ENCODE measurements at regions not wholly inside any gene's neighbourhood (a gene's known extent, or its start where the extent isn't known, plus 50 kb on each side); places are given as distances from the start of the nearest gene placed in this dataset.

DNA sequence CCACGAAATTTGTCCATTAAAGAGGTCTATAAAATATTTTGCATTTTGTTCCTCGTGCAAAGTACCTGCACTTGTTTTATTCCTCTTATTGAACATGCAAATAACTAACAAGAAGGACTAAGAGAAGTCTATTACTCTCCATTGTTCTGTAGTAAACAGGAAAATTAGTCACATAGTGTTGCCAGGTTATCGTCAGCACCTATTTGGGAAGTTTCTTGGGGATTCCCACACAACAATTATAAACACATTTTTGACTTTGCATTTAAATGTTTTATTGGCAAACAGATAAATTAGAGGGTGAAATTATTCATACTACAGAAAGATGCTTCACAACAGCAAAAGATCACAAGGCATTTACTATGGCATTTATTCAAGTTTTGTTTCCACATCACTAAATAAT, 174.5 kb downstream of the ZC3H11B start:
- no peak for DNase-seq (ENCODE audit: low read depth in 1 of 2, low spot score in 1 of 2)
- TF ChIP-seq, protein P1, sequence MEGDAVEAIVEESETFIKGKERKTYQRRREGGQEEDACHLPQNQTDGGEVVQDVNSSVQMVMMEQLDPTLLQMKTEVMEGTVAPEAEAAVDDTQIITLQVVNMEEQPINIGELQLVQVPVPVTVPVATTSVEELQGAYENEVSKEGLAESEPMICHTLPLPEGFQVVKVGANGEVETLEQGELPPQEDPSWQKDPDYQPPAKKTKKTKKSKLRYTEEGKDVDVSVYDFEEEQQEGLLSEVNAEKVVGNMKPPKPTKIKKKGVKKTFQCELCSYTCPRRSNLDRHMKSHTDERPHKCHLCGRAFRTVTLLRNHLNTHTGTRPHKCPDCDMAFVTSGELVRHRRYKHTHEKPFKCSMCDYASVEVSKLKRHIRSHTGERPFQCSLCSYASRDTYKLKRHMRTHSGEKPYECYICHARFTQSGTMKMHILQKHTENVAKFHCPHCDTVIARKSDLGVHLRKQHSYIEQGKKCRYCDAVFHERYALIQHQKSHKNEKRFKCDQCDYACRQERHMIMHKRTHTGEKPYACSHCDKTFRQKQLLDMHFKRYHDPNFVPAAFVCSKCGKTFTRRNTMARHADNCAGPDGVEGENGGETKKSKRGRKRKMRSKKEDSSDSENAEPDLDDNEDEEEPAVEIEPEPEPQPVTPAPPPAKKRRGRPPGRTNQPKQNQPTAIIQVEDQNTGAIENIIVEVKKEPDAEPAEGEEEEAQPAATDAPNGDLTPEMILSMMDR (IDR thresholded peaks at IDR 0.05; ENCODE audit: low read depth, low read length): no peak

DNA sequence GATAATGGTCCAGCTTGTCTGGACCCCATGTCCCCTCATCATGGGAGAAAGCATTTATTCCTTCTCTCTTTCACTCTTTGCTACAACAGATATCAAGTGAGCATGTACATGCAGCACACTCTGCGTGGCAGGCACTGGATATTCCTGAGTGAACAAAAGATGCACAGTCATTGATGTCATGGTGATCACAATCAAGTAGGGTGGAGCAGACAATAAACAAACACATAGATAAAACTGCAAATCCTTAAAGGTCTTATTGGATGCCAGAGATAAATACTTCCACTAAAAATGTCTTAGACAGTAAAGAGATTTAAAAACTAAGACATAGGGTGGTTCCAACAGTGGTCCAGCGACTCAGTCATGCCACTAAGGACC, 178.0 kb downstream of the ZC3H11B start:
- TF ChIP-seq, protein P1 (IDR thresholded peaks at IDR 0.05; ENCODE audit: low read depth, low read length): no peak
- H3K4me1 ChIP-seq (ENCODE audit: low read depth): peaks cover 3% of the 10 kb centered on the region
- no peaks in the 10 kb centered on the region for H3K27me3 ChIP-seq
- H3K4me3 ChIP-seq: no peak overlapping the region
- H3K27ac ChIP-seq: no peak overlapping the region
- no peaks in the 10 kb centered on the region for H3K36me3 ChIP-seq
- no peaks in the 10 kb centered on the region for H3K9me3 ChIP-seq (ENCODE audit: low read depth)
- no peak for DNase-seq (ENCODE audit: low read depth in 1 of 2, low spot score in 1 of 2)

More for the DNA sequence above, 174.5 kb downstream of the ZC3H11B start:
- no peak overlapping the region for H3K27ac ChIP-seq
- no peaks in the 10 kb centered on the region for H3K9me3 ChIP-seq (ENCODE audit: low read depth)
- no peak overlapping the region for H3K4me3 ChIP-seq
- H3K27me3 ChIP-seq: no peaks in the 10 kb centered on the region
- H3K4me1 ChIP-seq (ENCODE audit: low read depth): no peaks in the 10 kb centered on the region
- H3K36me3 ChIP-seq: no peaks in the 10 kb centered on the region

DNA sequence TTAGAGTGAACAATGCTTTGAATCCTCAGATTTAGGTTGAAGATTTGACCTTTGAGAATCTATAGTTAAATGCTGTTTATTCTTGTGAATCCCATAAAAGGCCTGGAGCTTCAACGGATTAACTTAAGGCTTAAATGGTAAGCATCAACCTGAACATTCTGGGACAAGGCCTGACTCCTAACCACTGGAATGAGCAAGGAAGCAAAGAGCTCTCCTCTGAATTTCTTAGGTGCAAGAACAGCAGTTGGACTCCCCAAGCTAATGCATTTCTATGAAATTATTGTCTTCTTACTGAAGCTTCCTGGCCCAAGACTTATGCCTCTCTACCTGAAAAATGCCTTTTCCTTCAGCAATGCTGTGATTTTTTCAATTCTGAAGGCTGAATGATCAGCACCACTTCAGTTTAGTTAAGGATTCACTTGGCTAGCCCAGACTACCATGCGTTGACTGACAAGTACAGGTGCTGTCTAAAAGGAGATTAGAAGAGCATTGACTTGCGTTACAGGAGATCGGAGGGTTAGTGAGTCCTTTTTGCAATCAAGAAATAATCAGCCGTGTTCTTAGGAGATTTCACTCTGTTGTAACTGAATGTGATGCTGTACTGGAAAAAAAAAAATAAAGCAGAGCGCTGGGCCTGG, 178.5 kb downstream of the ZC3H11B start:
- H3K4me3 ChIP-seq: no peak overlapping the region
- peaks cover 3% of the 10 kb centered on the region for H3K4me1 ChIP-seq (ENCODE audit: low read depth)
- TF ChIP-seq, protein P1 (IDR thresholded peaks at IDR 0.05; ENCODE audit: low read depth, low read length): no peak
- H3K9me3 ChIP-seq (ENCODE audit: low read depth): no peaks in the 10 kb centered on the region
- no peak overlapping the region for H3K27ac ChIP-seq
- H3K27me3 ChIP-seq: no peaks in the 10 kb centered on the region
- DNase-seq (ENCODE audit: low read depth in 1 of 2, low spot score in 1 of 2): no peak
- H3K36me3 ChIP-seq: no peaks in the 10 kb centered on the region

DNA sequence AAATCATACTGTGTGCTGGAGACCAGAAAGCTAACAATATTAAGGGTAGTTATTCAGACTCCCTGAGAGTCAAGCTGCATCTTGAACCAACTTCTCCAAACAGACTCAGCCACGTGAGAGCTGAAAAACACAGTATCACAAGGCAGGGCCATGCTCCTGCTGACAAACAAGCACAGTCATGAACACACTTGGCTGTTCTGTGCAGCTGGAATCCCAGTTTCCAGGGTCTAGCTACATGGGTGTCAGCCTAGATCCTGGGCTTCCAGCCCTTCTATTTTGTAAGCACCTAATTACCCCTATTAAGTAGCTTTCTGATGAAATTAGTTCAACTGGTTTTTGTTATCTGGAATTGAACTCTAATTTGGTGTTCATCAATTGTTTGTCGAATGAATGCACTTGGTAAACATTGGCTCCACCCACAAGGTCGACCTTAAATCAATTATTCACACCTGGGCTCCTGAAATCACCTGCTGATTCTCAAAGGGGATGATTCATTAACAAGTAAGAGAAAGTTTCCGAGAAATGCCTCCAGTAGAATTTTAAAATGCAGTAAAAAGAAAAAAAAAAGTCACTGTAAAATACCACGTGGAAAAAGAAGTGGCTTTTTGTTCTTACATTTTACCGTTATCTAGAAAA, 179.3 kb downstream of the ZC3H11B start:
- no peak overlapping the region for H3K27ac ChIP-seq
- no peaks in the 10 kb centered on the region for H3K9me3 ChIP-seq (ENCODE audit: low read depth)
- no peaks in the 10 kb centered on the region for H3K27me3 ChIP-seq
- DNase-seq (ENCODE audit: low read depth in 1 of 2, low spot score in 1 of 2): no peak
- H3K36me3 ChIP-seq: no peaks in the 10 kb centered on the region
- H3K4me1 ChIP-seq (ENCODE audit: low read depth): peaks cover 3% of the 10 kb centered on the region
- TF ChIP-seq, protein P1 (IDR thresholded peaks at IDR 0.05; ENCODE audit: low read depth, low read length): no peak
- no peak overlapping the region for H3K4me3 ChIP-seq

DNA sequence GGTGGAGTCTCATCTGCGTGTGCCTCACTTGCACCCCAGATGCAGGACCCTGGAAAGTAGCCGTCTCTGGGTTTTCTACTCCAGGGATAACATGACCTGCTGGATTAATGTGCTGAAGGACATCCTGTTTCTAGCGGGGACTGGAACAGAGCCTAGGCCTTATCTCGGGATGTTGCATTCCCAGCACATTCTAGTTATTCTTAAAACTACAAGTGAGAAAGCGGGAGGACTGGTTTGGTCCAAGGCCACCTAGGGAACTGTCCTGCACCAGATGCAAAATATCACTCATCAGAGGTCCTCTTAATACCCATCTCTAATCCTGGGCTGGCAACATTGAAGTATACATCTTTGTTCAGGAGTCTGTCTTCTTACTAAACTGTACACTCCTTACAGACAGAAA, 179.9 kb downstream of the ZC3H11B start:
- TF ChIP-seq, protein P1 (IDR thresholded peaks at IDR 0.05; ENCODE audit: low read depth, low read length): no peak
- Histone ChIP-seq H3K27ac (no peak overlapping the region), H3K4me1 (ENCODE audit: low read depth) (peaks cover 3% of the 10 kb centered on the region), H3K36me3 (no peaks in the 10 kb centered on the region), H3K4me3 (no peak overlapping the region), H3K9me3 (ENCODE audit: low read depth) (no peaks in the 10 kb centered on the region), H3K27me3 (no peaks in the 10 kb centered on the region)
- DNase-seq (ENCODE audit: low read depth in 1 of 2, low spot score in 1 of 2): peak; percentile 8 to 49
